Tibial nerve (tissue), 4 donors: ENCODE measurements at regions not wholly inside any gene's neighbourhood (a gene's known extent, or its start where the extent isn't known, plus 50 kb on each side); places are given as distances from the start of the nearest gene placed in this dataset.
A peak's percentile ranks its signal among the peaks of the same experiment; 100 is the strongest.
"Not testable (repeated sequence)": the region's sequence is repeated elsewhere in the genome, so short reads cannot be mapped to it uniquely, and the experiment has no call there.

Experiments
- DNase-seq, 2 donors: peaks; one replicate each; pipeline ENCODE4 v3.0.0-alpha.2; 2019; ENCODE audit warnings: low spot score in 2 of 2
- H3K27ac ChIP-seq, 4 donors: fragments of 200-600 bp; sonication (generic) in 3 of 4; one replicate each; pipeline ENCODE4 v1.5.1; 2017 to 2019; ENCODE audit warnings: mild to moderate bottlenecking in 1 of 4
- H3K27me3 ChIP-seq, 2 donors: fragments of 200-600 bp; sonication (generic) in 1 of 2; one replicate each; pipeline versions ENCODE4 v1.5.1 to v1.6.0; 2017 to 2019
- H3K36me3 ChIP-seq, 3 donors: fragments of 200-600 bp; sonication (generic); one replicate each; pipeline ENCODE4 v1.5.1; 2018 to 2019
- H3K4me1 ChIP-seq, 4 donors: fragments of 200-600 bp; sonication (generic) in 3 of 4; one replicate each; pipeline ENCODE4 v1.5.1; 2017 to 2019
- H3K4me3 ChIP-seq, 4 donors: fragments of 200-600 bp; sonication (generic) in 3 of 4; one replicate each; pipeline ENCODE4 v1.5.1; 2017 to 2019; ENCODE audit warnings: mild to moderate bottlenecking in 1 of 4, moderate library complexity in 1 of 4
- H3K9me3 ChIP-seq, 4 donors: fragments of 200-600 bp; sonication (generic) in 3 of 4; one replicate each; pipeline ENCODE4 v1.5.1; 2017 to 2019
- CTCF ChIP-seq, 5 experiments: fragments of 200-600 bp in 3 of 5; fragments of 450-650 bp in 2 of 5; sonication (generic) in 3 of 5; IDR thresholded peaks; one replicate each; pipeline ENCODE4 v1.5.1; 2016 to 2019; ENCODE audit warnings: antibody characterized with exemption in 5 of 5, mild to moderate bottlenecking in 3 of 5, moderate library complexity in 2 of 5
- EP300 ChIP-seq, 2 donors: sonication (generic); formaldehyde crosslinking; IDR thresholded peaks; one replicate each; pipeline ENCODE4 v1.6.1; 2017; ENCODE audit warnings: antibody characterized with exemption in 2 of 2, mild to moderate bottlenecking in 1 of 2
- POLR2A ChIP-seq, 2 donors: fragments of 450-650 bp; IDR thresholded peaks; one replicate each; pipeline ENCODE4 v1.6.1; 2017; ENCODE audit warnings: antibody characterized with exemption in 2 of 2, mild to moderate bottlenecking in 2 of 2, moderate library complexity in 2 of 2
- WGBS, 2 donors: methylation state at CpG; one replicate each; pipeline ENCODE4 v1.1.5; 2018; 5-methylcytosine and 5-hydroxymethylcytosine counted together

DNA sequence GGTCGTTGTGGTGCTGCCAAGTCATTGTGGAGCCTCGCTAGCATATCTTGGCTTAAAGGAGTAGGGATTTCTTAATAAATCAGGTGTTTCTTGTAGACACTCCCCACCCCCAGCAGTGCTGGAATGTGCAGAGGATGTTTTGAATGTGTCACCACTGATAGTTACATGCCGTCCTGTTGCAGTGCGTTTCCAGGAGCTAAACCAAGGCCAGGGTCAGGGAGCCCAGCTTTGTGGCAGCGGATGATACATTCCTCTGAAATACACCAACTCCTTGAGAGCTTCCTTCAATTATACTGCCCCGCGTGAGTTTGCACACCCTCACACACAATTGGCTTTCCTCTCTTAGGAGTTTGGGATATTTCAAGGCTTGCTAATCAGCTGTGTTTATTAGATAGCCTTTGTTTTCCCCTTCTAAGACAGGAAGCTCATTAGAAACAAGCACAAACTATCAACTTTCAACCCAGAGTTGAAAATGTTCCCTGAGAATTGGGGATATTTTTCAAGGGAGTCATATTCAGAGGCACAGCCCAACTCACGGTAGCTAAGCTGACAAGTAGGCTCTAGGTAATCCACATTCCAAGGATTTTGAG lies 154.9 kb downstream of the C12orf75 start:
- H3K27ac ChIP-seq = peak overlapping the region in 1 of 4 donors; percentile 49
- no peaks in the 10 kb centered on the region for H3K4me1 ChIP-seq
- no peak overlapping the region for H3K4me3 ChIP-seq
- TF ChIP-seq POLR2A (IDR thresholded peaks at IDR 0.05) = no peak
- TF ChIP-seq EP300 (IDR thresholded peaks at IDR 0.05) = peak in 1 of 2 donors; percentile 75
- TF ChIP-seq CTCF (IDR thresholded peaks at IDR 0.05) = no peak
- DNase-seq = no peak
- WGBS, 2 donors = 70 to 82% methylated on average over 8 of the region's 8 CpGs
- no peaks in the 10 kb centered on the region for H3K36me3 ChIP-seq
- no peaks in the 10 kb centered on the region for H3K9me3 ChIP-seq
- no peaks in the 10 kb centered on the region for H3K27me3 ChIP-seq

DNA sequence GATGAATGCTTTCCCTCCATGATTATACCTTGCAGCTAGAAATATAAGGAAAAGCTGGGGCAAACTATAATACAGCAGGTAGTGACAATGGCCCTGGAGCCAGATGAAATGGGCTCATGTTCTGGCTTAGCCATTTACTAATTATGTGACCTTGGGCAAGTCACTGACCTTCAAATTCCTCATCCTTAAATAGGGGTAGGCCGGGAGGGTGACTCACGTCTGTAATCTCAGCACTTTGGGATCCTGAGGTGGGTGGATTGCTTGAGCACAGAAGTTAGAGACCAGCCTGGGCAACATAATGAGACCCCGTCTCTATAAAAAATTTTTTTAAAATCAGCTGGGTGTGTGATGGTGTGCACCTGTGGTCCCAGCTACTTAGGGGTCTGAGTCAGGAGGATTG lies 155.4 kb downstream of the C12orf75 start:
- Histone ChIP-seq H3K4me1 (no peaks in the 10 kb centered on the region), H3K36me3 (no peaks in the 10 kb centered on the region), H3K27me3 (no peaks in the 10 kb centered on the region), H3K4me3 (no peak overlapping the region), H3K27ac (peak overlapping the region in 1 of 4 donors; percentile 49), H3K9me3 (no peaks in the 10 kb centered on the region)
- no peak for TF ChIP-seq CTCF (IDR thresholded peaks at IDR 0.05)
- no peak for TF ChIP-seq EP300 (IDR thresholded peaks at IDR 0.05)
- TF ChIP-seq POLR2A (IDR thresholded peaks at IDR 0.05) = no peak
- DNase-seq = no peak
- 68 to 73% methylated on average over 3 of the region's 3 CpGs for WGBS, 2 donors

DNA sequence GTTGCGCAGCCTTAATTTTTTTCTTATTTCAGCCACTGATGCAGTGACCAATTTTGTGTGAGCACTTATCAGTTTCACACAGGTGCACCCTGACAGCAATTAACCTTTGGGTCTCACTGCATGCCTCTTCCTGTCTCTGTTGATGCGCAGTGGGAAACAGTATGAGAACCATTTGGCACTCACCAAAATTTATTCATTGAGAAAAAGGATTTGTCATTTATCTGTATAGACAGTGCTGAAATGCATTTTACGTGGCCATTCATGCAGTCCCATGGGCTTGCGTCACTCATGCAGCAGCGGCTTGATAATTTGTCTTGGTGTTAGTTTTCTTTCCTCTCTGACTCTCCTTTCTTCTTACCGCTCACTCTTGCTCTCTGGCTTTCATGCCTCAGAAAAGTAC lies 157.5 kb downstream of the C12orf75 start:
- no peak for DNase-seq
- Histone ChIP-seq H3K9me3 (no peaks in the 10 kb centered on the region), H3K27ac (no peak overlapping the region), H3K4me3 (no peak overlapping the region), H3K27me3 (no peaks in the 10 kb centered on the region), H3K4me1 (no peaks in the 10 kb centered on the region), H3K36me3 (no peaks in the 10 kb centered on the region)
- 66 to 69% methylated on average over 6 of the region's 6 CpGs for WGBS, 2 donors
- no peak for TF ChIP-seq CTCF (IDR thresholded peaks at IDR 0.05)
- TF ChIP-seq EP300 (IDR thresholded peaks at IDR 0.05) = peak in 1 of 2 donors; percentile 25
- TF ChIP-seq POLR2A (IDR thresholded peaks at IDR 0.05) = no peak

DNA sequence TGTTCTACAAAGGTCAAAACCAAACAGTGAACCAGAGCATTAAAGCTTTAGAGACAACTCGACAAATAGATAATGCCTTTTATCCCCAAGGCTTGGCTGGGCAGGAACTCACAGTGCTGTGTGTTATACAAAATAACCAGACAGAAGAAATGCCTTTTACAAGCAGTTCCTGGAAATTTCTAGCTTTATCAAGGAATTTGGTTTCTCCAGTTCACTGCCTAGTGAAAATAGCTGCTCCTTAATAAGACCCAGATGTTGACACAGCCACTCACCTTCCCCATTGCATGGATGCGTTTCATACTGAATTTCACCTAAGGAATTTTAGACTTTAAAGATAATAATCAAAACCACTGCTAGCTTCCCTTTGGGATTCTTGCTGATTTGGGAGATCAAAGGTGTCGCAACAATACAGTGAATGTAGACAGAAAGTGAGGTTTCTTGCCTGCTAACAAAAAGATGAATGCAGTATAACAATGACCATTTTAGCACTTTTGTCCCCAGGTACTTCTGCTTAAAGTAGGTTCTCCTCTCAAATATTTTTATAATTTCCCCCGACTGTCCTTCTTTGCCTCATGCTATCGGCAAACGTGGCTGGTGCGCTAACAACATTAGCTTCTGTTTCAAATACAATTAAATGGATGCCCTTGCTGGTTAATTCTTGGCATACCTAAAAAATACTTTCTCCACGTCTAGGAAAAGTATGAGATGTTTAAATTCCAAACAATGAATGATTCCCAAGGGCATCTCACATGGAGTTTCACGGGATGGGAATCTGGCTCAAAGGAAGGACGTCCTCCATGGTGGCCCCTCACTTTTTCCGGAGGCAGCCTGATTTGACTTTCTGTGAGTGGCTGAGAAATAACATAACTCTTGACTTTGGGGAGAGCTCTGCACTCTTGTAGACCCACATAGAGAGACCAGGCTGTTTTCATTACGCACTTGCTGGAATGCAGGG lies 162.4 kb downstream of the C12orf75 start:
- H3K36me3 ChIP-seq = no peaks in the 10 kb centered on the region
- no peaks in the 10 kb centered on the region for H3K27me3 ChIP-seq
- no peaks in the 10 kb centered on the region for H3K4me1 ChIP-seq
- no peak for TF ChIP-seq CTCF (IDR thresholded peaks at IDR 0.05)
- no peak for TF ChIP-seq POLR2A (IDR thresholded peaks at IDR 0.05)
- no peak for TF ChIP-seq EP300 (IDR thresholded peaks at IDR 0.05)
- peaks cover 0 to 9% (median 0%) of the 10 kb centered on the region in 4 donors for H3K9me3 ChIP-seq
- no peak for DNase-seq
- 50 to 51% methylated on average over 12 of the region's 12 CpGs for WGBS, 2 donors
- no peak overlapping the region for H3K4me3 ChIP-seq
- H3K27ac ChIP-seq = no peak overlapping the region

DNA sequence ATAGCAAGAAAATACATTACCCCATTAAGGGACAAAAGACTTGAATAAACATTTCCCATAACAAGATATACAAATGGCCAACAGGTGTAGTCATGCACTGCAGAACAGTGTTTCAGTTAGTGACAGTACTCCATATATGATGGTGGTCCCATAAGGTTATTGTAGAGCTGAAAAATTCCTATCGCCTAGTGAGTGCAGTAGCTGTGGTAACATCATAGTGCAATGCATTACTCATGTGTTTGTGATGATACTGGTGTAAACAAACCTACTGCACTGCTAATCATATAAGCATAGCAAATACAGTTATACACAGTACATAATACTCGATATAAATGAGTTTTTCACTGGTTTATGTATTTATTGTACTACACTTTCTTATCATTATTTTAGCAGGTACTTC lies 168.7 kb downstream of the C12orf75 start:
- Histone ChIP-seq H3K4me1 (no peaks in the 10 kb centered on the region), H3K36me3 (no peaks in the 10 kb centered on the region), H3K27me3 (no peaks in the 10 kb centered on the region), H3K27ac (no peak overlapping the region), H3K4me3 (no peak overlapping the region), H3K9me3 (peaks cover 0 to 15% (median 0%) of the 10 kb centered on the region in 4 donors)
- TF ChIP-seq POLR2A (IDR thresholded peaks at IDR 0.05) (no peak), CTCF (IDR thresholded peaks at IDR 0.05) (no peak), EP300 (IDR thresholded peaks at IDR 0.05) (no peak)
- 89 to 90% methylated on average over 2 of the region's 2 CpGs for WGBS, 2 donors
- no peak for DNase-seq

GRCh38 chr12:105500676-105501075 lies 170.2 kb downstream of the C12orf75 start:
- not testable (repeated sequence) for H3K4me3 ChIP-seq, H3K4me1 ChIP-seq, DNase-seq, H3K27ac ChIP-seq, H3K9me3 ChIP-seq, H3K36me3 ChIP-seq, H3K27me3 ChIP-seq
- WGBS, 2 donors = 93 to 95% methylated on average over 12 of the region's 12 CpGs
